H9 (cell line): ENCODE measurements at regions not wholly inside any gene's neighbourhood (a gene's known extent, or its start where the extent isn't known, plus 50 kb on each side); places are given as distances from the start of the nearest gene placed in this dataset.

Experiments used
- DNase-seq: peaks from one replicate; pipeline ENCODE4 v3.0.0-alpha.2; 2017
- H2AFZ ChIP-seq: one replicate; pipeline ENCODE4 v1.6.1; 2013; ENCODE audit warnings: mild to moderate bottlenecking, low read length, control low read depth, moderate library complexity
- H2AK5ac ChIP-seq: 2 replicates; pipeline ENCODE4 v1.6.1; 2013; ENCODE audit warnings: low read length, control low read depth, mixed read lengths; ENCODE audit not compliant: insufficient read length
- H2BK120ac ChIP-seq: one replicate; pipeline ENCODE4 v1.6.1; 2013; ENCODE audit warnings: low read depth, mild to moderate bottlenecking, low read length, control low read depth, inconsistent platforms; ENCODE audit not compliant: poor library complexity, severe bottlenecking
- H2BK12ac ChIP-seq: 2 replicates; pipeline ENCODE4 v1.6.1; 2013; ENCODE audit warnings: low read length, control low read depth, mixed read lengths, low read depth; ENCODE audit not compliant: insufficient read length
- H2BK15ac ChIP-seq: 2 replicates; pipeline ENCODE4 v1.6.1; 2013; ENCODE audit warnings: low read depth, low read length, control low read depth
- H2BK20ac ChIP-seq: one replicate; pipeline ENCODE4 v1.6.1; 2013; ENCODE audit warnings: low read depth, mild to moderate bottlenecking, low read length, control low read depth, inconsistent platforms; ENCODE audit not compliant: poor library complexity, severe bottlenecking
- H2BK5ac ChIP-seq: 2 replicates; pipeline ENCODE4 v1.6.1; 2013; ENCODE audit warnings: low read length, control low read depth, mixed read lengths; ENCODE audit not compliant: insufficient read length
- H3K14ac ChIP-seq: 2 replicates; pipeline ENCODE4 v1.6.1; 2013; ENCODE audit warnings: low read length, control low read depth; ENCODE audit not compliant: insufficient read depth
- H3K18ac ChIP-seq: 2 replicates; pipeline ENCODE4 v1.6.1; 2013; ENCODE audit warnings: low read depth, mild to moderate bottlenecking, mixed read lengths, low read length, control low read depth; ENCODE audit not compliant: insufficient read length
- H3K23ac ChIP-seq: 2 replicates; pipeline ENCODE4 v1.6.1; 2013; ENCODE audit warnings: low read length, control low read depth, mixed read lengths, low read depth; ENCODE audit not compliant: insufficient read length
- H3K23me2 ChIP-seq: 2 replicates; pipeline ENCODE4 v1.6.1; 2013; ENCODE audit warnings: low read depth, mild to moderate bottlenecking, mixed read lengths, low read length, control low read depth; ENCODE audit not compliant: insufficient read length, poor library complexity, severe bottlenecking
- H3K27ac ChIP-seq: 2 replicates; pipeline ENCODE4 v1.5.1; 2013; ENCODE audit warnings: low read length, control low read depth, mixed read lengths, low read depth; ENCODE audit not compliant: insufficient read length
- H3K27me3 ChIP-seq: 2 replicates; pipeline ENCODE4 v1.6.1; 2013; ENCODE audit warnings: low read length, control low read depth, inconsistent platforms; ENCODE audit not compliant: insufficient read depth
- H3K4ac ChIP-seq: 2 replicates; pipeline ENCODE4 v1.6.1; 2013; ENCODE audit warnings: low read depth, mild to moderate bottlenecking, control low read depth, inconsistent platforms, low read length, moderate library complexity
- H3K4me1 ChIP-seq: 2 replicates; pipeline ENCODE4 v1.6.1; 2013; ENCODE audit warnings: low read length, control low read depth, inconsistent platforms; ENCODE audit not compliant: insufficient read depth
- H3K4me2 ChIP-seq: 2 replicates; pipeline ENCODE4 v1.6.1; 2013; ENCODE audit warnings: low read length, control low read depth, mixed read lengths; ENCODE audit not compliant: insufficient read length, insufficient read depth
- H3K56ac ChIP-seq: 2 replicates; pipeline ENCODE4 v1.6.1; 2013; ENCODE audit warnings: low read depth, mild to moderate bottlenecking, mixed read lengths, low read length, control low read depth; ENCODE audit not compliant: insufficient read length
- H3K79me1 ChIP-seq: 2 replicates; pipeline ENCODE4 v1.6.1; 2013; ENCODE audit warnings: low read depth, mild to moderate bottlenecking, moderate library complexity, low read length, control low read depth, inconsistent platforms; ENCODE audit not compliant: insufficient read depth, poor library complexity, severe bottlenecking
- H3K79me2 ChIP-seq: 2 replicates; pipeline ENCODE4 v1.6.1; 2013; ENCODE audit warnings: low read length, control low read depth, inconsistent platforms; ENCODE audit not compliant: insufficient read depth
- H3K9ac ChIP-seq: 2 replicates; pipeline ENCODE4 v1.6.1; 2013; ENCODE audit warnings: low read length, control low read depth, mixed read lengths; ENCODE audit not compliant: insufficient read length; ENCODE audit errors: extremely low read depth
- H3K9me3 ChIP-seq: one replicate; pipeline ENCODE4 v1.6.1; 2013; ENCODE audit warnings: low read depth, low read length, inconsistent platforms; ENCODE audit not compliant: control insufficient read depth
- H3T11ph ChIP-seq: one replicate; pipeline ENCODE4 v1.6.1; 2013; ENCODE audit warnings: mild to moderate bottlenecking, low read length, control low read depth, inconsistent platforms
- H4K20me1 ChIP-seq: one replicate; pipeline ENCODE4 v1.6.1; 2013; ENCODE audit not compliant: control insufficient read depth, insufficient read length, insufficient read depth
- H4K5ac ChIP-seq: 2 replicates; pipeline ENCODE4 v1.6.1; 2013; ENCODE audit warnings: low read depth, mild to moderate bottlenecking, mixed read lengths, low read length, control low read depth; ENCODE audit not compliant: insufficient read length
- H4K8ac ChIP-seq: replicated peaks from 2 replicates; pipeline ENCODE4 v1.6.1; 2013; ENCODE audit warnings: low read length, control low read depth, mixed read lengths, low read depth; ENCODE audit not compliant: insufficient read length
- H4K91ac ChIP-seq: 2 replicates; pipeline ENCODE4 v1.6.1; 2013; ENCODE audit warnings: low read depth, mild to moderate bottlenecking, moderate library complexity, mixed read lengths, low read length, control low read depth; ENCODE audit not compliant: insufficient read length
- H3K27ac Mint-ChIP-seq, 3 experiments: 2 replicates in 2 of 3; 3 replicates in 1 of 3; pipeline ENCODE4 v1.8.0; 2020 to 2021; ENCODE audit warnings: mixed read lengths in 3 of 3, mild to moderate bottlenecking in 1 of 3, moderate library complexity in 1 of 3
- H3K27me3 Mint-ChIP-seq: 2 replicates; pipeline ENCODE4 v1.8.0; 2021; ENCODE audit warnings: low read depth, mild to moderate bottlenecking, moderate library complexity, mixed read lengths
- H3K36me3 Mint-ChIP-seq, 3 experiments: 2 replicates in 2 of 3; 3 replicates in 1 of 3; pipeline ENCODE4 v1.8.0; 2020 to 2021; ENCODE audit warnings: low read depth in 3 of 3, mixed read lengths in 3 of 3; ENCODE audit not compliant: insufficient read depth in 1 of 3
- H3K4me1 Mint-ChIP-seq, 2 experiments: 2 replicates each; pipeline ENCODE4 v1.8.0; 2020; ENCODE audit warnings: mixed read lengths in 2 of 2
- H3K4me3 Mint-ChIP-seq, 2 experiments: 2 replicates in 1 of 2; 3 replicates in 1 of 2; pipeline ENCODE4 v1.8.0; 2020 to 2021; ENCODE audit warnings: mild to moderate bottlenecking in 2 of 2, mixed read lengths in 2 of 2, moderate library complexity in 1 of 2
- H3K9me3 Mint-ChIP-seq, 2 experiments: 2 replicates in 1 of 2; 3 replicates in 1 of 2; pipeline ENCODE4 v1.8.0; 2020; ENCODE audit warnings: mild to moderate bottlenecking in 2 of 2, mixed read lengths in 2 of 2, moderate library complexity in 1 of 2
- WGBS: extraction: QIAGEN DNeasy Blood & Tissue Kit; methylation state at CpG from one replicate; pipeline ENCODE4 v1.1.7; 2013; ENCODE audit warnings: missing lambda C conversion rate, low lambda C conversion rate, mixed read lengths; ENCODE audit not compliant: insufficient read length; ENCODE audit errors: extremely low coverage; 5-methylcytosine and 5-hydroxymethylcytosine counted together
- TF ChIP-seq, protein P1 (sequence below): fragments of 200-600 bp; sonication (generic); conservative IDR thresholded peaks from 3 replicates; pipeline ENCODE4 v1.8.0; 2021; ENCODE audit warnings: antibody characterized with exemption, mild to moderate bottlenecking

DNA sequence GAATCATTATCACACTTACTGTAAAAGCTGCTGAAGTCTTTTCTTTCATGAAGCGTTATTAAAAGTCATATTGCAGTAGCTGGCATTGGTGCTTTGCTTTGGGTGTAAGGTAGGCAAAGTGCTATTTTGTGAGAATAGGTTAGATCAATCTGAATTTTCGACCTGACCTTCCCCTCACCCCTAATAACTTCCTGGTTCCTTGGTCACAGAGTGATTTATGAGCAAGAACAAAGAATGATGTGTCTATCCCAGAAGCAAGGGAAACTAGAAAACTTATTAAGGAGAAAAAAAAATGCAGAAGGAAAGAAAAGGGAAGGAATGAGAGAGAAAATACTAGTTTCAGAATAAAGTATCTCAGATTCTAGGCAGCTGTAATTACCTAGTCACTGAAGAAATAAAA lies 163.1 kb upstream of the MEIS1 start:
- Mint-ChIP-seq H3K27ac (0 out of 7 replicates have a peak overlapping the region, but pooled peaks of 2 of the 3 experiments have one; percentile 7 to 31), H3K27me3 (no peaks in the 10 kb centered on the region), H3K4me3 (no peak overlapping the region), H3K4me1 (peaks cover 24 to 36% of the 10 kb centered on the region in 2 experiments), H3K36me3 (no peaks in the 10 kb centered on the region), H3K9me3 (no peaks in the 10 kb centered on the region)
- Histone ChIP-seq H3T11ph (no peak overlapping the region), H2BK15ac (no peak overlapping the region), H3K9me3 (no peaks in the 10 kb centered on the region), H3K27ac (no peak overlapping the region), H2BK5ac (no peak overlapping the region), H2BK20ac (no peak overlapping the region), H4K5ac (no peak overlapping the region), H4K8ac (no peak overlapping the region), H2BK120ac (no peak overlapping the region), H3K9ac (no peak overlapping the region), H3K4me2 (no peak overlapping the region), H3K23me2 (no peaks in the 10 kb centered on the region), H2AFZ (no peak overlapping the region), H2AK5ac (no peak overlapping the region), H3K79me2 (no peaks in the 10 kb centered on the region), H3K56ac (no peak overlapping the region), H2BK12ac (no peak overlapping the region), H3K79me1 (no peaks in the 10 kb centered on the region), H4K20me1 (no peaks in the 10 kb centered on the region), H3K18ac (no peak overlapping the region), H3K4ac (no peak overlapping the region), H3K4me1 (peaks cover 2% of the 10 kb centered on the region), H3K27me3 (no peaks in the 10 kb centered on the region), H4K91ac (no peak overlapping the region), H3K14ac (no peak overlapping the region), H3K23ac (no peak overlapping the region)
- DNase-seq: no peak
- TF ChIP-seq, protein P1, sequence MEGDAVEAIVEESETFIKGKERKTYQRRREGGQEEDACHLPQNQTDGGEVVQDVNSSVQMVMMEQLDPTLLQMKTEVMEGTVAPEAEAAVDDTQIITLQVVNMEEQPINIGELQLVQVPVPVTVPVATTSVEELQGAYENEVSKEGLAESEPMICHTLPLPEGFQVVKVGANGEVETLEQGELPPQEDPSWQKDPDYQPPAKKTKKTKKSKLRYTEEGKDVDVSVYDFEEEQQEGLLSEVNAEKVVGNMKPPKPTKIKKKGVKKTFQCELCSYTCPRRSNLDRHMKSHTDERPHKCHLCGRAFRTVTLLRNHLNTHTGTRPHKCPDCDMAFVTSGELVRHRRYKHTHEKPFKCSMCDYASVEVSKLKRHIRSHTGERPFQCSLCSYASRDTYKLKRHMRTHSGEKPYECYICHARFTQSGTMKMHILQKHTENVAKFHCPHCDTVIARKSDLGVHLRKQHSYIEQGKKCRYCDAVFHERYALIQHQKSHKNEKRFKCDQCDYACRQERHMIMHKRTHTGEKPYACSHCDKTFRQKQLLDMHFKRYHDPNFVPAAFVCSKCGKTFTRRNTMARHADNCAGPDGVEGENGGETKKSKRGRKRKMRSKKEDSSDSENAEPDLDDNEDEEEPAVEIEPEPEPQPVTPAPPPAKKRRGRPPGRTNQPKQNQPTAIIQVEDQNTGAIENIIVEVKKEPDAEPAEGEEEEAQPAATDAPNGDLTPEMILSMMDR: no peak
- no CpG with 5 or more reads among the region's 2 CpGs for WGBS
